GM12878 (cell line): ENCODE measurements at regions not wholly inside any gene's neighbourhood (a gene's known extent, or its start where the extent isn't known, plus 50 kb on each side); places are given as distances from the start of the nearest gene placed in this dataset.

Experiments used
- ATAC-seq: fragments of 200-7000 bp; cut with Tn5 transposase; 3 replicates; pipeline ENCODE4 v1.9.1; 2020; ENCODE audit warnings: mild to moderate bottlenecking, moderate library complexity
- BruUV-seq: library from RNA; stranded (reverse); fragments of 400-500 nt; replicated peaks from 2 replicates; lab custom pipeline; 2021; lab: Mats Ljungman, UMichigan
- CTCF ChIA-PET: fragments of 300-600 bp; sonication (Branson Sonifier 250); formaldehyde crosslinking; extraction: SDS; loops from one replicate; lab custom pipeline; 2021; ENCODE audit warnings: inconsistent platforms; lab: Yijun Ruan, JAX
- POLR2A ChIA-PET: fragments of 350-600 bp; formaldehyde crosslinking; extraction: SDS; loops from one replicate; lab custom pipeline; 2021; ENCODE audit warnings: inconsistent platforms; lab: Charles Lee
- RAD21 ChIA-PET: fragments of 300-600 bp; sonication (Branson Sonifier 250); formaldehyde crosslinking; loops from one replicate; lab custom pipeline; 2023; ENCODE audit warnings: antibody characterized with exemption; ENCODE audit not compliant: unreplicated experiment; lab: Charles Lee
- SMC1A ChIA-PET: fragments of 300-600 bp; sonication (Branson Sonifier 250); formaldehyde crosslinking; loops from one replicate; lab custom pipeline; 2023; ENCODE audit not compliant: unreplicated experiment, uncharacterized antibody; lab: Charles Lee
- DNase-seq: peaks from one replicate; pipeline ENCODE4 v3.0.0-alpha.2; 2011; ENCODE audit warnings: low read depth, low spot score
- FAIRE-seq: peaks from 3 replicates; lab custom pipeline; 2011; peaks lifted over from hg19 to GRCh38; lab: Jason Lieb, UNC
- H2AFZ ChIP-seq: 2 replicates; pipeline ENCODE4 v1.6.0; 2011; ENCODE audit warnings: low read depth, low read length, control low read depth; ENCODE audit not compliant: control insufficient read depth
- H3K27ac ChIP-seq: 2 replicates; pipeline ENCODE4 v1.5.1; 2011; ENCODE audit warnings: control low read depth; ENCODE audit not compliant: control insufficient read depth, insufficient read depth
- H3K27me3 ChIP-seq, 2 experiments: replicated peaks in 1 of 2; 2 replicates each; pipeline versions ENCODE4 v1.6.0 to v1.6.1; 2011; ENCODE audit warnings: low read length in 1 of 2; ENCODE audit not compliant: control insufficient read depth in 2 of 2, insufficient read depth in 2 of 2
- H3K36me3 ChIP-seq, 2 experiments: 2 replicates each; pipeline ENCODE4 v1.5.1; 2011; ENCODE audit warnings: low read length in 1 of 2; ENCODE audit not compliant: control insufficient read depth in 2 of 2, insufficient read depth in 2 of 2
- H3K4me1 ChIP-seq: 2 replicates; pipeline ENCODE4 v1.6.1; 2011; ENCODE audit warnings: mild to moderate bottlenecking, low read length, moderate library complexity, mixed read lengths; ENCODE audit not compliant: control insufficient read depth, insufficient read depth
- H3K4me2 ChIP-seq: 2 replicates; pipeline ENCODE4 v1.6.0; 2011; ENCODE audit warnings: control low read depth; ENCODE audit not compliant: control insufficient read depth, insufficient read depth
- H3K4me3 ChIP-seq: fragments of 200-600 bp; sonication (generic); 2 replicates; pipeline ENCODE4 v1.5.1; 2016
- H3K79me2 ChIP-seq: 2 replicates; pipeline ENCODE4 v1.6.0; 2011; ENCODE audit warnings: low read length; ENCODE audit not compliant: control insufficient read depth, insufficient read depth
- H3K9ac ChIP-seq: 2 replicates; pipeline ENCODE4 v1.8.0; 2011; ENCODE audit warnings: low read length, control low read depth, mixed read lengths; ENCODE audit not compliant: control insufficient read depth, insufficient read depth
- H3K9me3 ChIP-seq: replicated peaks from 3 replicates; pipeline ENCODE4 v1.5.1; 2011; ENCODE audit warnings: mild to moderate bottlenecking, low read length; ENCODE audit not compliant: control insufficient read depth, insufficient read depth
- H4K20me1 ChIP-seq: 2 replicates; pipeline ENCODE4 v1.6.0; 2011; ENCODE audit not compliant: control insufficient read depth, insufficient read depth
- CEBPZ ChIP-seq: fragments of 150-350 bp; IDR thresholded peaks from 2 replicates; pipeline ENCODE4 v1.6.1; 2016; ENCODE audit warnings: low read depth, low read length
- EZH2 ChIP-seq: IDR thresholded peaks from 2 replicates; pipeline ENCODE4 v1.6.1; 2012; ENCODE audit warnings: low read depth, mild to moderate bottlenecking, control low read depth, inconsistent platforms, low read length, borderline replicate concordance; ENCODE audit not compliant: control insufficient read depth
- REST ChIP-seq: IDR thresholded peaks from 2 replicates; pipeline ENCODE4 v1.6.1; 2012; ENCODE audit warnings: mild to moderate bottlenecking, low read depth, low read length
- SKIL ChIP-seq: fragments of 450-650 bp; IDR thresholded peaks from 2 replicates; pipeline ENCODE4 v1.6.1; 2017; ENCODE audit warnings: mild to moderate bottlenecking, low read depth, inconsistent platforms; ENCODE audit not compliant: poor library complexity, severe bottlenecking
- WGBS: methylation state at CpG from one replicate; pipeline ENCODE4 v1.1.6; 2016; ENCODE audit warnings: low lambda C conversion rate; ENCODE audit not compliant: insufficient replicate concordance, insufficient coverage; ENCODE audit errors: missing lambda C conversion rate; 5-methylcytosine and 5-hydroxymethylcytosine counted together
- in situ Hi-C: fragments of 300-500 bp; cut with MboI; formaldehyde crosslinking; loops from 9 replicates; pipeline ENCODE4 v1.14.3; 2018; ENCODE audit warnings: mixed read lengths
- intact Hi-C: fragments of 100-400 bp; cut with micrococcal nuclease; formaldehyde crosslinking; loops from one replicate; pipeline ENCODE4 v1.14.2; 2022; ENCODE audit not compliant: unreplicated experiment

- DNase-seq (no peak), FAIRE-seq (no peak), ATAC-seq (no peak)
- no TSS peak for BruUV-seq
- RAD21 ChIA-PET: no interaction called here
- H3K4me3 ChIP-seq: no peak overlapping the region
- H3K36me3 ChIP-seq: no peaks in the 10 kb centered on the region
- no peak overlapping the region for H3K4me2 ChIP-seq
- no peaks in the 10 kb centered on the region for H3K27me3 ChIP-seq
- CTCF ChIA-PET: no interaction called here
- no peak overlapping the region for H3K27ac ChIP-seq
- SMC1A ChIA-PET: no interaction called here
- no peak overlapping the region for H3K9ac ChIP-seq
- POLR2A ChIA-PET: no interaction called here
- H3K4me1 ChIP-seq: no peaks in the 10 kb centered on the region
- H4K20me1 ChIP-seq: no peaks in the 10 kb centered on the region
- no peak for TF ChIP-seq REST
- TF ChIP-seq SKIL: no peak
- TF ChIP-seq CEBPZ: no peak
- no peak for TF ChIP-seq EZH2
- whole genome bisulfite sequencing: 22% methylated on average over 5 of the region's 5 CpGs
- in situ Hi-C loops (no loop called here), intact Hi-C loops (no loop called here)
- H3K79me2 ChIP-seq: no peaks in the 10 kb centered on the region
- no peak overlapping the region for H2AFZ ChIP-seq
- H3K9me3 ChIP-seq: no peaks in the 10 kb centered on the region
Observed at GRCh38 chr16:6913566-6913965, 419.1 kb upstream of the RBFOX1 start.
